ENCODE measurements at regions not wholly inside any gene's neighbourhood (a gene's known extent, or its start where the extent isn't known, plus 50 kb on each side); places are given as distances from the start of the nearest gene placed in this dataset.

- TF ChIP-seq CTCF (IDR thresholded peaks at IDR 0.05; ENCODE audit: insufficient read depth, low read length, poor library complexity, severe bottlenecking) (no peak), EZH2phosphoT487 (conservative IDR thresholded peaks at IDR 0.05; ENCODE audit: low read length) (no peak)
These were observed 81.2 kb downstream of the FAM43A start for GRCh38 chr3:194766845-194767244.

Measured in SU-DHL-6 (cell line).